ENCODE measurements at regions not wholly inside any gene's neighbourhood (a gene's known extent, or its start where the extent isn't known, plus 50 kb on each side); places are given as distances from the start of the nearest gene placed in this dataset.

DNA sequence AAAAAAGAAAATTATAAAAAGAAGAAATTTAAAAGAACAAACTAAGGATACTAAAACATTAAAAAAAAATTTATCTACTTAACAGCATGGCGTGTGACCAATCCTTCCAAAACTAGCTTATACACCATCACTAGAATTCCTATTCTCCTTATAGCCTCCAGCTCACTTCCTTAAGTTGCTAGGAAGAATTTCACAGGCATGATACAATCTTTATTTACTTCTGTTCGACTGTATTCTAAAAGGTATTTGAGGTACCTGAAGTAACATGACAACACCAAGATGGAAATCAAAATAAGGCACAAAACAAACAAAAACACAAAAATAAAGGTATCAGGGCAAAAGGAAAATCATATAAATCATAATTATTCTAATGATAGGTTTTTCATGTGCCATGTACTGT lies 360.7 kb downstream of the FIGN start:
- TF ChIP-seq, protein P1, sequence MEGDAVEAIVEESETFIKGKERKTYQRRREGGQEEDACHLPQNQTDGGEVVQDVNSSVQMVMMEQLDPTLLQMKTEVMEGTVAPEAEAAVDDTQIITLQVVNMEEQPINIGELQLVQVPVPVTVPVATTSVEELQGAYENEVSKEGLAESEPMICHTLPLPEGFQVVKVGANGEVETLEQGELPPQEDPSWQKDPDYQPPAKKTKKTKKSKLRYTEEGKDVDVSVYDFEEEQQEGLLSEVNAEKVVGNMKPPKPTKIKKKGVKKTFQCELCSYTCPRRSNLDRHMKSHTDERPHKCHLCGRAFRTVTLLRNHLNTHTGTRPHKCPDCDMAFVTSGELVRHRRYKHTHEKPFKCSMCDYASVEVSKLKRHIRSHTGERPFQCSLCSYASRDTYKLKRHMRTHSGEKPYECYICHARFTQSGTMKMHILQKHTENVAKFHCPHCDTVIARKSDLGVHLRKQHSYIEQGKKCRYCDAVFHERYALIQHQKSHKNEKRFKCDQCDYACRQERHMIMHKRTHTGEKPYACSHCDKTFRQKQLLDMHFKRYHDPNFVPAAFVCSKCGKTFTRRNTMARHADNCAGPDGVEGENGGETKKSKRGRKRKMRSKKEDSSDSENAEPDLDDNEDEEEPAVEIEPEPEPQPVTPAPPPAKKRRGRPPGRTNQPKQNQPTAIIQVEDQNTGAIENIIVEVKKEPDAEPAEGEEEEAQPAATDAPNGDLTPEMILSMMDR (IDR thresholded peaks at IDR 0.05; ENCODE audit: unreplicated experiment) = no peak
- no peak for DNase-seq
- Mint-ChIP-seq H3K9me3 (ENCODE audit: low read depth, unreplicated experiment) (no peaks in the 10 kb centered on the region), H3K4me3 (ENCODE audit: low read depth, unreplicated experiment) (no peak overlapping the region), H3K27me3 (ENCODE audit: unreplicated experiment) (no peaks in the 10 kb centered on the region), H3K27ac (ENCODE audit: unreplicated experiment) (no peak overlapping the region), H3K36me3 (ENCODE audit: insufficient read depth, unreplicated experiment) (no peaks in the 10 kb centered on the region), H3K4me1 (ENCODE audit: low read depth, unreplicated experiment) (no peaks in the 10 kb centered on the region)
- intact Hi-C loops (cut with micrococcal nuclease; ENCODE audit: unreplicated experiment) = no loop called here
- CTCF ChIA-PET = no interaction called here
- BruUV-seq (replicated peaks) = no TSS peak

DNA sequence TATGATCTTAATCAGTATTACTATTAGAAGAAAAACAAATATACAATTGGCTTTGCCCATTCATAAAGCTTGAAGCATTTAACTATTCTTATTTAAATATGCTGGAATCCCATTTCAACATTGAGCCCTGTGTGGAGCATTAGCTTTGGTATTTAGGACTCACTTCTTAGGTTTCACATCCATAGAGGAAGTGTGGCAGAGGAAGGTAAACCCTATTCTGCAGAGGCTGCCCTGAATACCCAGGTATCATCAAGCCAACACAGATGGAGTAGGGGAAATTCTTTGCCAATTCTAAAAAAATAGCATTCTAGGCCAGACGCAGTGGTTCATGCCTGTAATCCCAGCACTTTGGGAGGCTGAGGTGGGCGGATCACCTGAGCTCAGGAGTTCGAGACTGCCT lies 361.5 kb downstream of the FIGN start:
- no peaks in the 10 kb centered on the region for H3K4me1 Mint-ChIP-seq (ENCODE audit: low read depth, unreplicated experiment)
- DNase-seq = no peak
- no peaks in the 10 kb centered on the region for H3K27me3 Mint-ChIP-seq (ENCODE audit: unreplicated experiment)
- no peak overlapping the region for H3K27ac Mint-ChIP-seq (ENCODE audit: unreplicated experiment)
- CTCF ChIA-PET = no interaction called here
- intact Hi-C loops (cut with micrococcal nuclease; ENCODE audit: unreplicated experiment) = no loop called here
- no TSS peak for BruUV-seq (replicated peaks)
- no peak overlapping the region for H3K4me3 Mint-ChIP-seq (ENCODE audit: low read depth, unreplicated experiment)
- no peaks in the 10 kb centered on the region for H3K36me3 Mint-ChIP-seq (ENCODE audit: insufficient read depth, unreplicated experiment)
- TF ChIP-seq, protein P1 (IDR thresholded peaks at IDR 0.05; ENCODE audit: unreplicated experiment) = no peak
- H3K9me3 Mint-ChIP-seq (ENCODE audit: low read depth, unreplicated experiment) = no peaks in the 10 kb centered on the region

DNA sequence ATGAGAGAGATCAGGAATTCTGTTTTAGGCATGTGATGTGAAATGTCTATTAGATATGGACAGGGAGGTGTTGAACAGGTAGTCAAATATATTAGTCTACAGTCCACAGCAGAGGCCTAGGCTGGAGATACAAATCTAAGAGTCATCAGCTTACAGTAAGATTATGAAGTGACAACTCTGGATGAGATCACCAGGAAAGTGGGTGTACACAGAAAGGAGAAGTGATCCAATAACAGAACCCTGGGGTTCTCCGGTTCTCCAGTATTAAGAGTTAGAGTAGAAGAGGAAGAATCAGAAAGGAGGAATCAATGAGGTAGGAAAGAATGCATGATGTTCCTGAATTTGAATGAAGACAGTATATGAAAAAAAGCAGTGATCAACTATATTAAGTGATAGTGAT lies 362.3 kb downstream of the FIGN start:
- Mint-ChIP-seq H3K27me3 (ENCODE audit: unreplicated experiment) (no peaks in the 10 kb centered on the region), H3K4me3 (ENCODE audit: low read depth, unreplicated experiment) (no peak overlapping the region), H3K36me3 (ENCODE audit: insufficient read depth, unreplicated experiment) (no peaks in the 10 kb centered on the region), H3K9me3 (ENCODE audit: low read depth, unreplicated experiment) (no peaks in the 10 kb centered on the region), H3K4me1 (ENCODE audit: low read depth, unreplicated experiment) (no peaks in the 10 kb centered on the region), H3K27ac (ENCODE audit: unreplicated experiment) (no peak overlapping the region)
- TF ChIP-seq, protein P1 (IDR thresholded peaks at IDR 0.05; ENCODE audit: unreplicated experiment) = no peak
- BruUV-seq (replicated peaks) = no TSS peak
- intact Hi-C loops (cut with micrococcal nuclease; ENCODE audit: unreplicated experiment) = no loop called here
- no peak for DNase-seq
- CTCF ChIA-PET = no interaction called here

DNA sequence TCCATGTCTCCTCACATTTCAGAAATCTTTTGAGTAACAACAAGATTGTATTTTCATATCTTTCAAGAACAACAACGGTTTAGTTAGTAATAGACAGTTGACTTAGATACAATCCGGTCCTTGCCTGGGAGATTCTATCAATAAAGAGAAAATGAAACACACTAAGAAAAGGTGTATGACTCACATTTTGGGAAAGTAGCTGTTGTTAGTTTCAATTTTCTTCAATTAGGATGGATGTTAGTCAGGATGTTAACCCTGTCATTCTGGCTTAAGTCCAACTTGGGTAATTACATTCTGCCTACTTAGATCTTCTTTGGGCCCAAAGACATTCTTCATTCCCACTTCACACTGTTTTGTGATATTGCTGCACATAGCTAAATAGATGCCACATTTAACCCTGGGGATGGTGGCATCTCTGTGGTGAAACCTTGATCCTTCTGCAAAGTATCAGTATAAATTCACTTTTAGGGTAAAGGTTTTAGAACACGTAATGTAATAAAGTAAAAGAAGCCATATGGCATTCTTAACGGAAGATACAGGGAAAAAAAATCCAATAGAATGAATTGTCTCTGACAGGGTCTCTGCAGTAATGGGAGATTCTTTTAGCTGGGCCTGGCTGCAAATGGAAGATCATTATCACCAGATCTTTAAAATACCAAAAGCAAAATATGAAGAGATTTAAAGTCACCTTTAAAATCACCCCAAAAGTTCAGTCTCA lies 365.5 kb downstream of the FIGN start:
- H3K27me3 Mint-ChIP-seq (ENCODE audit: unreplicated experiment) = no peaks in the 10 kb centered on the region
- no peaks in the 10 kb centered on the region for H3K4me1 Mint-ChIP-seq (ENCODE audit: low read depth, unreplicated experiment)
- H3K9me3 Mint-ChIP-seq (ENCODE audit: low read depth, unreplicated experiment) = no peaks in the 10 kb centered on the region
- DNase-seq = no peak
- TF ChIP-seq, protein P1 (IDR thresholded peaks at IDR 0.05; ENCODE audit: unreplicated experiment) = no peak
- BruUV-seq (replicated peaks) = no TSS peak
- no peak overlapping the region for H3K4me3 Mint-ChIP-seq (ENCODE audit: low read depth, unreplicated experiment)
- H3K36me3 Mint-ChIP-seq (ENCODE audit: insufficient read depth, unreplicated experiment) = no peaks in the 10 kb centered on the region
- intact Hi-C loops (cut with micrococcal nuclease; ENCODE audit: unreplicated experiment) = no loop called here
- CTCF ChIA-PET = no interaction called here
- no peak overlapping the region for H3K27ac Mint-ChIP-seq (ENCODE audit: unreplicated experiment)

Measured in Calu3 (cell line).